ENCODE measurements at regions not wholly inside any gene's neighbourhood (a gene's known extent, or its start where the extent isn't known, plus 50 kb on each side); places are given as distances from the start of the nearest gene placed in this dataset.

- Histone ChIP-seq H3K79me2 (ENCODE audit: insufficient read depth, low read length) (no peaks in the 10 kb centered on the region), H2AFZ (ENCODE audit: low read length) (peak overlapping the region; percentile 40), H3K27ac (ENCODE audit: low read depth, low read length) (peak overlapping the region; percentile 50), H4K20me1 (ENCODE audit: insufficient read depth, low read length) (no peaks in the 10 kb centered on the region), H3K9me3 (ENCODE audit: low read depth, low read length) (no peaks in the 10 kb centered on the region), H3K36me3 (ENCODE audit: insufficient read depth, low read length) (no peaks in the 10 kb centered on the region), H3K4me2 (ENCODE audit: insufficient read depth, low read length) (no peak overlapping the region), H3K4me1 (ENCODE audit: insufficient read depth, low read length) (peaks cover 28% of the 10 kb centered on the region), H3K4me3 (ENCODE audit: insufficient read depth, low read length) (no peak overlapping the region), H3K27me3 (ENCODE audit: insufficient read depth, low read length) (no peaks in the 10 kb centered on the region)
- TF ChIP-seq CTCF (IDR thresholded peaks at IDR 0.05; ENCODE audit: extremely low read depth, low read depth, low read length), result peak; percentile 56
- DNase-seq (ENCODE audit: insufficient read length, low spot score, missing footprints), result no peak
These were observed 1066.8 kb upstream of the CITED2 start for GRCh38 chr6:140441256-140441655.

GRCh38 chr6:140440223-140440835, 1065.9 kb upstream of the CITED2 start:
- H3K79me2 ChIP-seq (ENCODE audit: insufficient read depth, low read length), result no peaks in the 10 kb centered on the region
- no peak overlapping the region for H3K4me3 ChIP-seq (ENCODE audit: insufficient read depth, low read length)
- TF ChIP-seq CTCF (IDR thresholded peaks at IDR 0.05; ENCODE audit: extremely low read depth, low read depth, low read length), result no peak
- H3K9me3 ChIP-seq (ENCODE audit: low read depth, low read length), result no peaks in the 10 kb centered on the region
- peak overlapping the region; percentile 50 for H3K27ac ChIP-seq (ENCODE audit: low read depth, low read length)
- H3K27me3 ChIP-seq (ENCODE audit: insufficient read depth, low read length), result no peaks in the 10 kb centered on the region
- no peaks in the 10 kb centered on the region for H3K36me3 ChIP-seq (ENCODE audit: insufficient read depth, low read length)
- H3K4me2 ChIP-seq (ENCODE audit: insufficient read depth, low read length), result no peak overlapping the region
- peaks cover 22% of the 10 kb centered on the region for H3K4me1 ChIP-seq (ENCODE audit: insufficient read depth, low read length)
- H4K20me1 ChIP-seq (ENCODE audit: insufficient read depth, low read length), result no peaks in the 10 kb centered on the region
- peak overlapping the region; percentile 25 for H2AFZ ChIP-seq (ENCODE audit: low read length)
- DNase-seq (ENCODE audit: insufficient read length, low spot score, missing footprints), result no peak

- H4K20me1 ChIP-seq (ENCODE audit: insufficient read depth, low read length), result no peaks in the 10 kb centered on the region
- no peaks in the 10 kb centered on the region for H3K36me3 ChIP-seq (ENCODE audit: insufficient read depth, low read length)
- no peaks in the 10 kb centered on the region for H3K79me2 ChIP-seq (ENCODE audit: insufficient read depth, low read length)
- peak overlapping the region; percentile 26 for H3K27ac ChIP-seq (ENCODE audit: low read depth, low read length)
- H3K4me2 ChIP-seq (ENCODE audit: insufficient read depth, low read length), result no peak overlapping the region
- DNase-seq (ENCODE audit: insufficient read length, low spot score, missing footprints), result no peak
- TF ChIP-seq CTCF (IDR thresholded peaks at IDR 0.05; ENCODE audit: extremely low read depth, low read depth, low read length), result no peak
- H3K27me3 ChIP-seq (ENCODE audit: insufficient read depth, low read length), result no peaks in the 10 kb centered on the region
- H3K4me1 ChIP-seq (ENCODE audit: insufficient read depth, low read length), result peaks cover 15% of the 10 kb centered on the region
- H3K4me3 ChIP-seq (ENCODE audit: insufficient read depth, low read length), result no peak overlapping the region
- peaks cover 6% of the 10 kb centered on the region for H3K9me3 ChIP-seq (ENCODE audit: low read depth, low read length)
- H2AFZ ChIP-seq (ENCODE audit: low read length), result peak overlapping the region; percentile 56
These were observed 1063.9 kb upstream of the CITED2 start for GRCh38 chr6:140438346-140438735.

- TF ChIP-seq CTCF (IDR thresholded peaks at IDR 0.05; ENCODE audit: extremely low read depth, low read depth, low read length), result no peak
- no peak for DNase-seq (ENCODE audit: insufficient read length, low spot score, missing footprints)
- H2AFZ ChIP-seq (ENCODE audit: low read length), result peak overlapping the region; percentile 56
These were observed 1063.3 kb upstream of the CITED2 start for GRCh38 chr6:140437619-140438345.

More at GRCh38 chr6:140437619-140438345, 1063.3 kb upstream of the CITED2 start:
- Histone ChIP-seq H3K4me3 (ENCODE audit: insufficient read depth, low read length) (no peak overlapping the region), H3K4me1 (ENCODE audit: insufficient read depth, low read length) (peaks cover 15% of the 10 kb centered on the region), H3K4me2 (ENCODE audit: insufficient read depth, low read length) (no peak overlapping the region), H3K27me3 (ENCODE audit: insufficient read depth, low read length) (no peaks in the 10 kb centered on the region), H4K20me1 (ENCODE audit: insufficient read depth, low read length) (no peaks in the 10 kb centered on the region), H3K36me3 (ENCODE audit: insufficient read depth, low read length) (no peaks in the 10 kb centered on the region), H3K79me2 (ENCODE audit: insufficient read depth, low read length) (no peaks in the 10 kb centered on the region), H3K27ac (ENCODE audit: low read depth, low read length) (peak overlapping the region; percentile 26), H3K9me3 (ENCODE audit: low read depth, low read length) (peaks cover 8% of the 10 kb centered on the region)
